BE2C (cell line): ENCODE measurements at regions not wholly inside any gene's neighbourhood (a gene's known extent, or its start where the extent isn't known, plus 50 kb on each side); places are given as distances from the start of the nearest gene placed in this dataset.

Source experiments
- DNase-seq: peaks from one replicate; pipeline ENCODE4 v3.0.0-alpha.2; 2020
- H3K27me3 ChIP-seq: fragments of 250-450 bp; sonication (Bioruptor Pico); 2 replicates; pipeline ENCODE4 v1.5.1; 2020; ENCODE audit warnings: mild to moderate bottlenecking
- H3K36me3 ChIP-seq: fragments of 250-450 bp; sonication (Bioruptor Pico); 2 replicates; pipeline ENCODE4 v1.5.1; 2020; ENCODE audit warnings: mild to moderate bottlenecking
- H3K4me1 ChIP-seq: fragments of 250-450 bp; sonication (Bioruptor Pico); 2 replicates; pipeline ENCODE4 v1.5.1; 2020
- H3K4me3 ChIP-seq: 2 replicates; pipeline ENCODE4 v1.5.1; 2011; ENCODE audit warnings: low read depth, low read length
- H3K9me3 ChIP-seq: fragments of 250-450 bp; sonication (Bioruptor Pico); 2 replicates; pipeline ENCODE4 v1.5.1; 2020
- CTCF ChIP-seq: IDR thresholded peaks from 2 replicates; pipeline ENCODE4 v1.5.1; 2012; ENCODE audit warnings: mild to moderate bottlenecking, low read depth, low read length

GRCh38 chr15:46660096-46660842 lies 1025.4 kb downstream of the SQOR start:
- no peak for DNase-seq
- Histone ChIP-seq H3K4me1 (no peaks in the 10 kb centered on the region), H3K36me3 (no peaks in the 10 kb centered on the region), H3K9me3 (no peaks in the 10 kb centered on the region), H3K27me3 (peaks cover 2% of the 10 kb centered on the region; the same call in 1 of the 2 replicates), H3K4me3 (no peak overlapping the region)
- no peak for TF ChIP-seq CTCF

GRCh38 chr15:46670258-46670657 lies 1035.4 kb downstream of the SQOR start:
- no peak for DNase-seq
- no peaks in the 10 kb centered on the region for H3K4me1 ChIP-seq
- H3K27me3 ChIP-seq, result no peaks in the 10 kb centered on the region
- no peak for TF ChIP-seq CTCF
- H3K9me3 ChIP-seq, result no peaks in the 10 kb centered on the region
- no peak overlapping the region for H3K4me3 ChIP-seq
- H3K36me3 ChIP-seq, result no peaks in the 10 kb centered on the region

- no peaks in the 10 kb centered on the region for H3K9me3 ChIP-seq
- no peak for TF ChIP-seq CTCF
- H3K4me3 ChIP-seq, result no peak overlapping the region
- no peaks in the 10 kb centered on the region for H3K36me3 ChIP-seq
- H3K4me1 ChIP-seq, result no peaks in the 10 kb centered on the region
- no peak for DNase-seq
- no peaks in the 10 kb centered on the region for H3K27me3 ChIP-seq
Observed at GRCh38 chr15:46671336-46671735, 1036.5 kb downstream of the SQOR start.

- Histone ChIP-seq H3K4me1 (no peaks in the 10 kb centered on the region), H3K9me3 (no peaks in the 10 kb centered on the region), H3K4me3 (no peak overlapping the region), H3K36me3 (no peaks in the 10 kb centered on the region), H3K27me3 (no peaks in the 10 kb centered on the region)
- TF ChIP-seq CTCF, result no peak
- DNase-seq, result no peak
Observed at GRCh38 chr15:46672041-46672440, 1037.2 kb downstream of the SQOR start.

- DNase-seq, result no peak
- H3K4me1 ChIP-seq, result no peaks in the 10 kb centered on the region
- no peak overlapping the region for H3K4me3 ChIP-seq
- TF ChIP-seq CTCF, result no peak
- no peaks in the 10 kb centered on the region for H3K9me3 ChIP-seq
- no peaks in the 10 kb centered on the region for H3K36me3 ChIP-seq
- H3K27me3 ChIP-seq, result no peaks in the 10 kb centered on the region
Observed at GRCh38 chr15:46676233-46677206, 1040.8 kb upstream of the SEMA6D start.
